Large intestine (tissue), 3 donors: ENCODE measurements at regions not wholly inside any gene's neighbourhood (a gene's known extent, or its start where the extent isn't known, plus 50 kb on each side); places are given as distances from the start of the nearest gene placed in this dataset.
"Not testable (repeated sequence)": the region's sequence is repeated elsewhere in the genome, so short reads cannot be mapped to it uniquely, and the experiment has no call there.

ENCODE experiments used
- DNase-seq, 2 donors: peaks; one replicate each; pipeline versions ENCODE4 v3.0.0 to v3.0.0-alpha.2; 2013
- H3K27ac ChIP-seq: one replicate; pipeline ENCODE4 v1.5.1; 2013; ENCODE audit warnings: low read length
- H3K27me3 ChIP-seq: 2 replicates; pipeline ENCODE4 v1.6.1; 2013; ENCODE audit warnings: low read length; ENCODE audit not compliant: control insufficient read depth, insufficient read depth
- H3K36me3 ChIP-seq: 2 replicates; pipeline ENCODE4 v1.6.1; 2013; ENCODE audit warnings: low read length; ENCODE audit not compliant: control insufficient read depth, insufficient read depth
- H3K4me1 ChIP-seq: one replicate; pipeline ENCODE4 v1.6.1; 2013; ENCODE audit warnings: low read length; ENCODE audit not compliant: control insufficient read depth, insufficient read depth
- H3K4me3 ChIP-seq: one replicate; pipeline ENCODE4 v1.5.1; 2013; ENCODE audit warnings: low read length
- H3K9me3 ChIP-seq: one replicate; pipeline ENCODE4 v1.6.1; 2013; ENCODE audit warnings: mild to moderate bottlenecking, low read depth, low read length, moderate library complexity; ENCODE audit not compliant: control insufficient read depth
- WGBS: methylation state at CpG from one replicate; pipeline ENCODE4 v1.1.5; 2013; ENCODE audit warnings: low lambda C conversion rate; ENCODE audit not compliant: insufficient coverage; 5-methylcytosine and 5-hydroxymethylcytosine counted together

GRCh38 chr15:24300804-24301368 is 374.7 kb upstream of the NPAP1 start:
- not testable (repeated sequence) for H3K4me3 ChIP-seq, H3K9me3 ChIP-seq, H3K4me1 ChIP-seq, H3K27ac ChIP-seq, H3K36me3 ChIP-seq, DNase-seq, H3K27me3 ChIP-seq
- no CpG with 5 or more reads among the region's 8 CpGs for WGBS

- not testable (repeated sequence) for H3K27me3 ChIP-seq, H3K36me3 ChIP-seq, H3K27ac ChIP-seq, H3K4me1 ChIP-seq, H3K4me3 ChIP-seq, H3K9me3 ChIP-seq, DNase-seq
- no CpG with 5 or more reads among the region's 1 CpG for WGBS
Observed at GRCh38 chr15:24301999-24302398, 373.6 kb upstream of the NPAP1 start.

DNA sequence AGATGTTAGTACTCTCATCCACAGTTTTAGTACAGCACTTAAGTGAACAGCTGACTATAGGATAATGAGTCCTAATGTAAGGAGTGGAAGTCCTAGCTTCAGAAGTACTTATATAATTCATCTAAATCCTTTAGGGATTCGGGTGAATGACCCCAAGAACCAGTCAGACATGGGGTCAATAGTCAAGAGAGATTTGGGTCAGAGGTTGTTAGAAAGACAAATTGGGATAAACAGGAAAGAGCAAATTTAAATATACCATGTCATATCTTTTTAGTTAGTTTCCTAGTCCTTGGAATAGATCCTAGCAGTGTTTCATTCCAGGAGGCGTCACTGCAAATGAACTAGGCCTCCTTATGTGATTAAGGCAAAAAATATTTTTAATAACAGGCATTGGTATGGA is 370.8 kb upstream of the NPAP1 start:
- DNase-seq, H3K36me3 ChIP-seq, H3K4me1 ChIP-seq, H3K27ac ChIP-seq, H3K4me3 ChIP-seq, H3K9me3 ChIP-seq, H3K27me3 ChIP-seq: not testable (repeated sequence)
- WGBS: 67% methylated on average over 1 of the region's 2 CpGs

- not testable (repeated sequence) for H3K4me3 ChIP-seq, H3K4me1 ChIP-seq, H3K36me3 ChIP-seq, DNase-seq, H3K27ac ChIP-seq, H3K9me3 ChIP-seq, H3K27me3 ChIP-seq
- no CpG with 5 or more reads among the region's 1 CpG for WGBS
Observed at GRCh38 chr15:24305643-24306042, 369.9 kb upstream of the NPAP1 start.

DNA sequence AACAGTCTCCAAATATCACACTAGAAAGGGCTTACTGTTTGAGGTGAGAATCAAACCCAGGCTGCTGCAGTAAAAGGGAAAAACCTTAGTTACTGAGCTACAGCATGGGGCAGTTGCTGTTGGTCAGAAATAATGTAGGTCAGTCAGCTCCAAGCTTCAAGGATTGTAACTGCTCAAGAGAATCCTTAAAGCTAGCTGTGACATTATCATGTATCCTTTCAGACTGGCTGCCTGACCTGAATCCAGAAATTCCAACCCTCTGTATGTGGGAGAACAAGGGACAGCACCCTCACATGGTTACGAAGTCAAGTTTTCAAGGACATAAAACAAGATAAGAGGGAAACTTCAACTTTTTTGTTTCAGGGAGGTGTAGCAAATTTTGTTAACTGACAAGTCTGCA is 365.9 kb upstream of the NPAP1 start:
- not testable (repeated sequence) for H3K27me3 ChIP-seq, DNase-seq, H3K36me3 ChIP-seq, H3K4me1 ChIP-seq, H3K4me3 ChIP-seq, H3K9me3 ChIP-seq, H3K27ac ChIP-seq
- 88% methylated on average over 1 of the region's 1 CpG for WGBS

DNA sequence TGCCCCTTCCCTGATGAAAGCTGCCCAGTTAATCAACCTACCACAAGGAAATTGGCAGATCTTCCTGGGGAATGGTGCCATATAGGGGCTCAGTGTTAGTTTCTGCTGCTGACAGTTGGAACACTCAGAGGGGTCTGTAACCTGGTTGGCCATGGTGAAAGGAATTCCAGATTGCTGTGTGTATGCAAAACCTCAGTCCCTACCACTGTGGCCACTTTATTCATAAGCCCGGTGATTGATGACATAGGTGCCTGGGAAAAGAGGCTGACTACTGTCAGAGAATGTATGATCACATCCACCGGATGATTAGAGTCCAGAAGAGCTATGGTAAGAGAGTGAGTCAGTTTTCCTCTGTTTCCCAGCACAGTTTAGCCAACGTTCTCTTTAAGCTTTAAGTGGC is 363.9 kb upstream of the NPAP1 start:
- H3K27ac ChIP-seq, DNase-seq, H3K4me1 ChIP-seq, H3K9me3 ChIP-seq, H3K4me3 ChIP-seq, H3K36me3 ChIP-seq, H3K27me3 ChIP-seq: not testable (repeated sequence)
- WGBS: no CpG with 5 or more reads among the region's 3 CpGs

GRCh38 chr15:24316326-24316725 is 359.2 kb upstream of the NPAP1 start:
- H3K36me3 ChIP-seq, H3K4me1 ChIP-seq, DNase-seq, H3K9me3 ChIP-seq, H3K27ac ChIP-seq, H3K4me3 ChIP-seq, H3K27me3 ChIP-seq: not testable (repeated sequence)
- no CpG with 5 or more reads among the region's 3 CpGs for WGBS

DNA sequence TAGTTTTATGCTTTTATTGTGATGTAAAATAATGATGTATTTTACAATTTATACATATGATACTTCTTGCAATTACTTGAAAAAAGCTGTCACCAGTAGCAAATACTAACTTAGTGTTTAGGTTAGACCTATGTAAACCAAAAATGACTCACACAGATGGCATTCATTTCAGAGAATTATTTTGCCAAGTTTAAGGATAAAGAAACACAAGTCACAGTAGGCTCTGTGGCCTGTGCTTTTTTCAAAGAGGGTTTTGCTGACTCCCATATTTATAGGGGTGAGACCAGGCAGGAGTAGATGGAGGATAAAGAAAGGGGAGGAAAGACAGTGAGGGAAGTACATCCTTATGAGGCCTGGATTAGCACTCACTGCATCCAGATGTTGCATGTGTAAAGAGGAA is 356.6 kb upstream of the NPAP1 start:
- H3K27me3 ChIP-seq: no peaks in the 10 kb centered on the region
- H3K27ac ChIP-seq: no peak overlapping the region
- H3K4me1 ChIP-seq: no peaks in the 10 kb centered on the region
- no peak overlapping the region for H3K4me3 ChIP-seq
- H3K9me3 ChIP-seq: no peaks in the 10 kb centered on the region
- DNase-seq: no peak
- H3K36me3 ChIP-seq: no peaks in the 10 kb centered on the region

- no CpG with 5 or more reads among the region's 5 CpGs for WGBS
- not testable (repeated sequence) for H3K27me3 ChIP-seq, DNase-seq, H3K4me1 ChIP-seq, H3K9me3 ChIP-seq, H3K4me3 ChIP-seq, H3K36me3 ChIP-seq, H3K27ac ChIP-seq
Observed at GRCh38 chr15:24324096-24324495, 351.5 kb upstream of the NPAP1 start.

- not testable (repeated sequence) for H3K4me1 ChIP-seq, H3K36me3 ChIP-seq, H3K27me3 ChIP-seq, H3K27ac ChIP-seq, H3K4me3 ChIP-seq, H3K9me3 ChIP-seq
- DNase-seq: peak in 1 of 2 donors; percentile 17
- no CpG with 5 or more reads among the region's 1 CpG for WGBS
Observed at GRCh38 chr15:24326513-24326912, 349.1 kb upstream of the NPAP1 start.

DNA sequence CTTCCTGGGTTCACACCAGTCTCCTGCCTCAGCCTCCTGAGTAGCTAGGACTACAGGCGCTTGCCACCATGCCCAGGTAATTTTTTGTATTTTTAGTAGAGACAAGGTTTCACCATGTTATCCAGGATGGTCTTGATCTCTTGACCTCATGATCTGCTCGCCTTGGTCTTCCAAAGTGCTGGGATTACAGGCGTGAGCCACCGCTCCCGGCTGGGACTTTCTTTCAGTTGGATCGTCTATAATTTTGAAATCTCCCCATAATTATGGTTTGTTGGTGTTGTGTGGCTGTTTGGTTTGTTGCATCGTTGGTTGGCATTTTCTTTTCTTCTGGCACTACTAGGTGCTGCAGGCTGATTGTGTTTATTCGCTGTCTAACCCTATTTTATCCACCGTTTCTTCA is 343.6 kb upstream of the NPAP1 start:
- H3K27ac ChIP-seq, H3K36me3 ChIP-seq: not testable (repeated sequence)
- no CpG with 5 or more reads among the region's 9 CpGs for WGBS

More for the DNA sequence above, 343.6 kb upstream of the NPAP1 start:
- DNase-seq, H3K4me3 ChIP-seq, H3K4me1 ChIP-seq, H3K27me3 ChIP-seq, H3K9me3 ChIP-seq: not testable (repeated sequence)
